HG03097 (cell line): ENCODE measurements at regions not wholly inside any gene's neighbourhood (a gene's known extent, or its start where the extent isn't known, plus 50 kb on each side); places are given as distances from the start of the nearest gene placed in this dataset.

Experiments
- ATAC-seq: cut with Tn5 transposase; IDR thresholded peaks from one replicate; pipeline ENCODE4 v1.9.1; 2021; ENCODE audit not compliant: unreplicated experiment, low FRiP score

DNA sequence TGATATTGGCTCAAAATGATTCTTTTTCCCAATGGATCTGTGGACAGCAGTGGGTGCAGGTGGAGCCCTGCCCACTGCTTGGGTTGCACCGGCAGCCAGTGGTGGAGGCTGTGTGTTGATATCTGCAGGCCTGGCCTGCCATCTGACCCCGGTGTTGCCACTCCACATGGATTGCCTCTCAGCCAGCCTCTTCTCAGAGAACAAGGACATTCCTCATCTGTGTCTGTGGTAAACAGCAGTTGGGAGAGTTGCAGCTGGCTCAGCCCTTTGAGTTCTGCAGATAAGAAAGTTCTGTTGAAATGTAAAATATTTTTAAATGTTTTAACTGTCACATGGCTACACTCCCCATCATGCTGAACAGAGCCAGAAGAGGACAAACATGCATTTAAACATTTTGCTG lies 374.9 kb upstream of the CELF2 start:
- ATAC-seq, result no peak

DNA sequence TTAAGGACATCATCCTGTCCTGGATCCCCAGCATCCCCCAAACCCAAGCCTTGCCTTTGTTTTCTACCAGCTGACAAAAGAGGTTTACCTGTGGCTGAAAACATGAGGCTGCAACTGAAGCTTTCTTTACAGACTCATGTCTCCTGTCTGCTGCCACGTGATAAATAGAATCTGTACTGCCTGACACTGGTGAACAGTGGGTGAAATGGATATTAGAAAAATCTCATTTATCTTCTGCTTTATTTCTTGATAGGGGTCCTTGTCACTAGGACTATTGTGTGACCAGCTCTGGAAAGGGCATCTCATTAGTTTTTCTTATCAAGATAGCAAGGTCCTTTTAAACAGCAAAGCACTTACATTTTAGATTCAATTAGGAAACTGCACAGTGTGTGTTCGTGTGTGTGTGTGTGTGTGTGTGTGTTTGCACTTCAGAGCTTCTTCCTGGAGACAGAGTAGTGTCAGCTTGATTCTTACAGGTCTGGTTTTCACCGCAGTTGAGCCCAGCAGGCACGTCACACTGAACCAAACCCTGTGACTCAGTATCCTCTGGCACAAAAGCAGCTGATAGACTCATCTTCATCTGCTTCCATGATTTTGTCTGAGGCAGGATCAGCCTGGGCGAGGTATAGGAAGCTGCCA lies 373.5 kb upstream of the CELF2 start:
- ATAC-seq, result no peak

DNA sequence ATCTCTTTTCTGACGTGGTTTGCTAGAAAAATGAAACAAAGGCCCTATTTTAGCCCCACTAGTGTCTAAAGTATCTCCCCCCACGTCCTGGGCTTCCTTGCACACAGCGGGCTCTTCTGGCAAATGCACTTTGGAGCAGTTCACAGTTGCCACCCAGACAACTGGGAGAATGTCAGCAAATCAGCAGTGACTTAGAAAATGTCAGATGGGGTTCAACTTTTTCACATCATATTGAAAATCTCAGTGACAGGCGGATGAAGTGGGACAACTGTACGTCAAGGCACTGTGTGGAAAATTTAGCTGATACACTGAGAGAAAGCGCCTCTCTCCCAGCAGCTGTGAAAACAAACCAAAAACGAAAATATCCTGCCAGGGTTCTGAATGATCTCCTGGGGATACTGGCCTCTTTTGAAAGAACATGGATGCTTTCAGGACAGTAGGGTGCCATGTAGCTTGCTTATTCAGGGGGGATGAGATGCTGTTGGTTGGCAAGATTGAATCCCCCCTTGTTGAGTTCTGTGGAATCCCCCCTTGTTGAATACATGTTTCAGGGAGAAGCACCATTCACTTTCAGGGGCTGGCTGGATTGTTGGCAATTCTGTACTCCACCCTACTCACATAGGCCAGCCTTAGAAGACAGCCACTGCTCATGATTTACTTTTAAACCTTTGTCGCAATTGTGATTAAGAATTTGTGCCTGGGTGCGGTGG lies 372.8 kb upstream of the CELF2 start:
- ATAC-seq, result no peak

DNA sequence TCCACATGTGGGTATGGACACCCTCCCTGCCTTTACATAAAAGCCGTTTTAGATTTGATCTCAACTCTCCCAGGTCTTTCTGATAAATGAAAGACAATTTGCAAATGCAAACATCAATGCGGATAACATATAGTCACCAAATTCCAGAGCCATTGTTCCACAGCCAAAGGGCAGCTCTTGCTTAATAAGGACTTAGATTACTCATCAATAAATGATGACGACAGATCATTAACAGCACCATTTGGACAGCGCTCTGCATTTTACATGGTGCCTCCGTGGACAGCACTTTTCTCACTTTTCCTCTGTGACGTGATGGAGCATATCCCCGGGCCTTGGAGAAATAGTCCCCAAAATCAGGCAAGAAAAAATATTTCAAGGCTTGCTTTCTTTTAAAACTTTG lies 370.3 kb upstream of the CELF2 start:
- no peak for ATAC-seq

DNA sequence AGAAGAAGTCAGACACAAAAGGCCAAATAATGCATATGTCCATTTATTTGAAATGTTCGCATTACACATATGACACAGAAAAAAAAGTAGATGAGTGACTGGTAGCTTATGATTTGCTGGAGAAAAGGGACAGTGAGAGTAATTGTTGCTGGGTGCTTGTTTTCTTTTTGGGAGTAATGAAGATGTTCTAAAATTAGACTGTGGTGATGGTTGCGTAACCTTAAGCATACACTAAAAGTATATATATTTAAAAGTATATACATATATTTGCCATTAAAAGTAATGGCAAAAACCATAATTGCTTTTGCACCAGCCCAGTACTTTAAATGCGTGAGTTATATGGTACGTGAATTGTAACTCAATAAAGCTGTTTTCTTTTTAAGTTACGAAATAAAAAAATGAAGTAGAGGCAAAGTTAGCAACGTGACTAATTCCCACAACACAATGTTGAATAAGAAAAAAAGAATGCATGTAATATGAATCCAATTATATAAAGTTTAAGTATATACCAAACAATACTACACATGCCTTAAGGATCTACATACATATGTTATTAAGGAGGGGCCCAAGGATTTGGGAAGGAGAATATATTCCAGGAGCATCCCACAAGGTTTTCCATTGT lies 360.4 kb upstream of the CELF2 start:
- ATAC-seq, result no peak

DNA sequence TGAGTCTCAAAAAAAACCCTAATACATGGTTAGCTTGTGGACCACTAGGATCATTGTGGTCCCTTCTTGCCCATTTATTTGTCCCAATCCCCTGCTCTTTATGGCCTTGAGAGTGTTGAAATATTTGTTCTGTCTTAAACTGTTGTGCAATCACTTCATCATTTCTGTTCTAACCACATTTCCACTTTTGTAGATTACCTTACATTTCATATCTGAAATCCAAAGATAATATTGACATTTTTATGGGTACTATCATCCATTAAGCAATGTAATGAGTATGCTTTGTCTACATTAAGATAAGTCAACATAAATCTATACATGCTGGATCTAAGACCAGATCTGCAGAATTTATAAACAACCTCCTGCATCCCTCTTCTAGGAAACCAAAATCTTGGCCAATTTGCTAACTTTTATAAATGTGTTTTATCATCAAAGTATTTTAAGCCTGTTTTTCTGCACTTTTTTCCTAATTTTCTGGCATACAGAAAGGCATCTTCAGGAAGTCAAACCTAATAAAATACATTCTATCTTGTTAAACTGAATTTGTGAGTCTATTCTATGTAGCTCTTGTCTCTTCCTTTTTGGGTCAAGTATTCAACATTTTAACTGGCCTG lies 359.4 kb upstream of the CELF2 start:
- ATAC-seq, result no peak

DNA sequence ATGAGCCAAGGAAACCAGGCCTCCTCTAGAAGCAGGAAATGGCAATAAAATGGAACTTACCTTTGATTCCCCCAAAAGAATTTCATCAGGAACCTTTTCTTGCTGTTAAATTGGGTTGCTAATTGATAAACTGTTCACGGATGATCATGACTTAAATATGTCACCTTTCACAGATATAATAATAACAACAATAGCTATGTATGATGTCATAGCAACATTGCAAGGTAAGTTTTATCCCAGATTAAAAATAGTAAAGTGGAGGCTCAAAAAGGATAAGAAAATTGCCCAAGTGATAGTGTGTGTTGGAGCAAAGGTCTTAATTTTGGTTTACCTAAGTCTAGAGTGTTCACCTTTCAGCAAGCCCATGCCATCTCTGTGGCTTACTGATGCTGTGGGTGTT lies 357.6 kb upstream of the CELF2 start:
- ATAC-seq, result no peak

DNA sequence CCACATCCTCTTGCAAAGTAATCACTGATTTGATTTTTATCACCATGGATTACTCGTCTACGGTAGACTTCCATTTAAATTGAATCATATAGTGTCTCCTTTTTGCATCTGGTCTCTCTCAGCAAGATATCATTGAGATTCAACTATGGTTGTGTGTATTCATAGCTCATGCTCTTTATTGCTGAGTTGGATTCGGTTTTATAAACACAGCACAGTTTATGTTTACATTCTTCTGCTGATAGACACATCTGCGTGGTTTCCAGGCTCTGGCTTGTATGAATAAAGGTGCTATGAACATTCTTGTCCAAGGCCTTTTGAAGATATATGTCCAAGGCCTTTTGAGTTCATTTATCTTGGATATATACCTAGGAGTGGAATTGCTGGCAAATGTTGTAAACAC lies 356.5 kb upstream of the CELF2 start:
- no peak for ATAC-seq

DNA sequence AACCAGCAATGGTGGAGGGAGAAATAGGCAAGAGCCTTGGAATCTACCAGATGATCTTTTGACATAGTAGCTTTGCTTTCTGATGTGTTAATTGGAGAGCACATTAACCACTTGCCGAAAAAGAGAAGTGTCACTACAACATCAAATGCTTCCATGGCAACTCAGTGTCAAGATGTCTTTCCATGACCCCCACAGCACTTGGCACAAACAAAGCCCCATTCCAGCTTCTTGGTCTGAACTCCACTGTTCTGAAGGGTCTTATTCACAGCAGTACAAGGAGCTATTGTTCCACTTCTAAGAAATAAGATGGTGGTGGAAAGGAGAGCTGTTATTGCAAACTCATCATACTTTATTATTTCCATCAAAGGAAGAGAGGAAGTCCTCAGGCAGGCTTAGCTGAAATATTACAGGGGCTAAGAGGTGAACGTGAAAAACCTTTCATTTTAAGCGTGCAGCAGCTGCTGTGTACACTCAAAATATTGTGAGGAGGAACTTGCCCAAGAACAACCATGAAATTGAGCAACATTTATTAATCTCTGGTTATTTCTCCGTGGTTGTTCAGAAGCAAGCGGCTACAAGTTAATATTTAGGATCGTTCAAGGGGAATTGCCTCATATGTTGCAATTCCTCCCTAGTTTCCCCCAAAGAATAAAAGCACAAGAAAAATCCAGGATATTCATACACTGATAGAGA lies 354.8 kb upstream of the CELF2 start:
- no peak for ATAC-seq

DNA sequence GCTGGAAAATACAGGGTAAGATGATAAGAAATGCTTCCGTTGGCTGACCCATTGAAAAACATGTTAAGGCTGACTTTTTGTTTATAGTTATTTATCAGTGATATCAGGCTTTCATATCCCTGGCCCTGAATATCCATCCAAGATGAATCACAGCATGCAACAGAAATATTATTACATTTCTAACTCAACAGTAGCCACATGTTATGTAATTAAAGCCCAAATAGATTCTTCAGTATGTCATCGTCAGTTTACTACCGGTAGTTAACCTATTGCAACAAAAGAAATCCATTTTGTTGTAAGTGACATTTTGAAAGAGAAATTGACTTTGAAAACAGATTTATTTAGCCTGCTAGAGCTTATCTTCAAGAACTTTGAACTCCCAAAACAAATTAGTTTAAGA lies 354.1 kb upstream of the CELF2 start:
- no peak for ATAC-seq

DNA sequence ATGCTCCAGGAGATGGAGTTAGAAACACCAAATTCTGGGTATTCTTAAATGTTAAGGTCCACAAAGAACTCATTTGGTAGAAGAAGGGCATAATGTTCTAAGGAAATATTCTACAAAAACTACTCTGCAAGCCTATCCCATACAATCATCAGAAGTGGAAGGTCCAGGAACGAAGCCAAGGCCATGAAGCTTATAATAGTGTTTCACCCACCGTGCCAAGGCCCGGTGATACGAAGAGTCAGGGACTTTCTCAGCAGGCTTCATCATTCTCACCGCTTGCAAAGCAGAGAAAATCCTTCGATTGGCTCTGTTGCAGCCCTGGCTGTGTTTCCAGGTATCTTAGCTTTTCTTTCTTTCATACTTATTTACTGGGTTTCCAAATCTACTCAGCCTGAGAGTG lies 351.9 kb upstream of the CELF2 start:
- no peak for ATAC-seq

DNA sequence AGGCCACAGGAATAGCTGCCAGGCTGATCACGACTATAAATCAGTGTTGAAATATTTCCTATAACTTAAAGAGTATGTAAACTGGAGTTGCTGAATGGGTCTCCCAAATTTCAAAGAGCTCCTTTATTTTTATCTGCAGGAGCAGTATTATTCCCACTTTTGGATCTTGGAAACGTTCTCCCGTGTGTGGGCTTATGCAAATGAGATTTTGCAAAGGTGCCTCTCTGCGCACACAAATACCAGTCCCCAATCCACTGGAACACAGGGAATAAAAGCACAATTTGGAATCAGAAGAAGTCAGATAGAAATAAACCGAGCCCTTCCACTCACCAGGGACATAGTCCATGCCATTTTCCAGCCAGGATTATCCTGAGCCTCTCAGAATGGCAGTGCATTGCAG lies 350.2 kb upstream of the CELF2 start:
- no peak for ATAC-seq

DNA sequence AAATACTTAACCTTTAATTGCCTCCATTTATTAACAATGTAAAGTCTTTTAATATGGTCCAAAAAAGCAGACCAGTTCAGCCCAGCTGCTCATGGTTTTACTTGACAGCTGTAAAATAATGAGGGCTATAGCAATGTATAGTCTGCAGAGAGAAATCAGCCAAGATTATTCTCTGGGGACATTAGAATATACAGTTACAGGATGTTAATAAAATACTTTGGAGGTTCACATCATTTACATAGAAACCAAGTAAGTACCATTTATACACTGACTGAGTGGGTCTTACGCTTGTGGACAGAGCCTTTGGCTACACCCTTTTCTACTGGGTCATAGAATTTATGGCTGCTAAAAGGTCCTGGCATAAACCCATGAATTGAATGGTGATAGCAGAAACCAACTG lies 340.7 kb upstream of the CELF2 start:
- ATAC-seq, result no peak

DNA sequence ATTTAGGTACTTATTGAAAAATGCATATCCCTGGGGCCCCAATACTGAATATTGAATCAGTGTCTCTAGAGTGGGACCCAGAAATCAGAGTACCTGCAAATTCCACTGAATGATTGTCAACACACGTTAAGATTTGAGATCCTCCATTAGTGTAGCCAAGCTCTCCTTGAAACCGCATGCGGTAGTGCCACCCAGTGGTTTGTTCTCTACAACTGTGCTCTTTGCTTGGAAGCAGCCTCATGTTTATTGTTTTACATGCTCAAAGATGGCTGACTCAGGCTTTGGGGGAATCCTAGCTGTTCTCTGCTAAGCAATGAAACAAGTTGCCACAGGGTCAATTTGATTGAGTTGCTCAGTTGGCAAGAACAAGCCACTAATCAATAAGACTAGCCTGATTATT lies 340.2 kb upstream of the CELF2 start:
- ATAC-seq, result no peak

DNA sequence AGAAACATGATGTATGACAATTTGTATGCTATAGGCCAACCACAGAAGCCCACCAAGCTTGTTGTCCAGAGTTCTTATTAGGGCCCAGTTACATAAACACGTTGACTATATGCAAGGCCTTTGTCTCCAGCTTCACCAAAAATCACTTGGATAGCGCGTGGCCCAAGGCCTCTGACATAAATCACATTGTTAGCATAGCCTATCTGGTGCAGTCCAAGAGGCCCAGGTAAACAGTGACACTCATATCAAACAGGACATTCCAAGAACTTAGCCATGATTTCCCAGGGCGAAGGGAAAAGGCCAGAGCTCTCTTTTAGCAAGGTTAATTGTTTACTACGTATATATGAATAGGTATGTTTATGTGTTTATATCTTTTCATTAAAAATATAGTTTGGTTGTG lies 337.2 kb upstream of the CELF2 start:
- ATAC-seq, result no peak

DNA sequence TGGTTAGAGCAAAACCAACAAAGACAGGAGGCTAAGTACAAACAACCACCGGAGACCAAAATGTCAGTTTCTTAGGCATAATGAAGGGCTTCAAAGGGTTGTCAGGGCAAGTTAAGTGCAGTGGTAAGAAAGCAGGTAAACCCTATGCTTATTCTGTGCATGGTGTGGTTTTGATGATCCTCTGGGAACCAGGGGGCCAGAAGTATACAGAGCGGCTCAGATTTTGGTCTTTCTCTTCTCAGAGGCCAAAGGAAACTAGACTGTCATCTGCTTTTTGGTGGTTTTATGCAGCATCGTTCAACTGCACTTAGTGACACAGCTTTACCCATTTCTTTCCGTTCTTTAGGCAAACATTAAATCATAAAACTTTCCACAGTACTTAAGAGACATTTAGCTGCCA lies 332.7 kb upstream of the CELF2 start:
- ATAC-seq, result no peak

DNA sequence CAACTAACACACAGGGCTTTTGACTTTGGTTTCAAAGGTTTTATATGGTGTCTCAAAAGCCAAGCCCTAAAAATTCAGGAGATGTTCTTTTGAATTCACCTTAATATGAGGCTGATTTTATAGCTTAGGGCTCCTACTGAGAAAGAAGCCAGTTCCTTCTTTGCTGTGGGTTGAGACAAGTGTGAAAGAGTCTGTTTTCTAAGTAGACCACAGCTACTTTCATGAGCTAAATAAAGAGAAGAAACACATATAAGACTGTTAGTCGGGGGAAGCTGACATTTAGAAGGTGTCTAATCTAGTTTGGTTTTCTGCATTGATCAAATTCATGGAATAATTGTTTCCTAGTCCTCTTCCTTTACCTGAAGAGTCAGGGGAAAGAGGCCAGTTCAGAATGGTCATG lies 332.1 kb upstream of the CELF2 start:
- no peak for ATAC-seq

DNA sequence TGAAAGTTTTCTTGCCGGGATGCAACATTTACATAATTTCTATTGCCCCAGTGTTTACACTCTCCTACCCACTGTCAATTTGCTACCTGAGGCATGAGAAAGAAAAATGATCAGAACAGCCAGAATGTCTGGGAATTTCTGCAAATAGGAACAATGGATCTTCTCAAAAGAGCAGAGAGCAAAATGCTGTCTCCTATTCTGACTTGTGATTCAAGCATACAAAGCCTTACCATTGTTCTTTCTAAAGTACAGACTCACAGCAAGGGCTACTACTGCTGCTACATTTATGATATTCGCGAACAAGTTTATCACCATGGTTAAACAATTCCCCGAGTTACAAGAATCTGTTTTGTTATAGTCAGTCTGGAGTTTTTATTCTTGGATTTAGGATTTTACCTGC lies 329.9 kb upstream of the CELF2 start:
- no peak for ATAC-seq

DNA sequence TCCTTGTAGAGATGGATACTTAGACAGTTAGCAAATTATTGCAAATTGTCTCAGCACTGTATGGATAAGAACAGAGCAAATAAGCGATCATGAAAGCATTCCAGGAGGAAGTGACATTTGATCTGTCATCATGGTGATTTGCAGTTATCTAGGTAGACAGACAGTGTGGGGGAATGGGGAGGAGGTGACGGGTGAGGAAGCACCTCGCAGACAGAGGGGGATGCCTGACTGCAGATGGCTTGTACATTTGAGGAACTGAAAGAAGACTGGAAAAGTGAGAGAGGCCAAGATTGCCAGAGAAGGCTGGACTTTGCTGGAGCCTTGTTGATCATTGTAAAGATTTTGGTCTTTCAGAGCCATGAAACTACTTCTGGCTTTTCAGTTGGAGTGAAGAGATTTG lies 318.2 kb upstream of the CELF2 start:
- ATAC-seq, result no peak

DNA sequence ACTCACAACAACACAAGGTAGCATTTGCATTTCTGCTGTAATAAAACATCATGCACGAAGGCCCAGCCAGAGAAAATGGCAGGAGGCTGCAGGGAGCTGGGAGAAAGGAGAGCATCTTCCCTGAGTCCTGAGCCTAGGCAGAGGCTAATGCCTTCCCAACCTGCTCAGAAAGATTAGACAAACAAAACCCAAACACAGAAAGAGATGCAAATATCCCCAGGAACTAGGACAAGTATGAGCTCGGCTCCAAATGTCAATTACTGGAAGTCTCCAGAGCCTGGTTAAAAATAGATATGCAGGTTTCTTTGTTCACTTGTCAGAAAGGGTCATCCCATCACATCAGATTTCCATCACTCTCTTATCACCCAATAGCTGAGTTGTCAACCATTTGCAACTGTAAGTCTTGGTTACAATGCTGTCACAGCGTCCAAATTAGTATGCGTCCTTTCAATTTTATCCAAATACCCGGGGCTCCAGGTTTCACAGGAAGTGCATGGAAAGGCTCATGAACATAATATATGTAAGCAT lies 316.5 kb upstream of the CELF2 start:
- no peak for ATAC-seq

DNA sequence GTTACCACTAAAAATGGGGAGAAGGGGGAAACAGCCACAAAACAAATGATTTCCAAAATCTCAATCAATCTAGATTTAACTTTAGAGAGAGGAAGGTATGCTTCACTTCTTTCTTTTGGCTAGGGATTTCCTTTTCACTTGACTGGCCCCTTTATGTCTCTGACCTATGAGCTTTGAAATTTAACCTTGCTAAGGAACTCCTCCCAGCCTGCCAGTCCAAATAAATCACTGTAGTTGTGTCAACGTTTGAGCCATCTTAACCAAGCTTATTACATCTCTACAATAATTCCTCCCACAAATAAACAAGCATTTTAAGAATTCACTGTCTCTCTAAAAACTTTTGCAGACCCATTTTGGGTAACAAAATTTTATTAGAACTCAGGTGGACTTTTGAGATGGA lies 315.5 kb upstream of the CELF2 start:
- ATAC-seq, result no peak
